OCI-LY3 (cell line): ENCODE measurements at regions not wholly inside any gene's neighbourhood (a gene's known extent, or its start where the extent isn't known, plus 50 kb on each side); places are given as distances from the start of the nearest gene placed in this dataset.

Source experiments
- EZH2phosphoT487 ChIP-seq: fragments of 200-600 bp; shearing (Covaris generic); IDR thresholded peaks from 2 replicates; pipeline ENCODE4 v1.6.1; 2018; ENCODE audit warnings: antibody characterized with exemption, mixed run types, low read depth
- TF ChIP-seq, protein P1 (sequence below): fragments of 200-600, 300-600 bp; sonication (generic); IDR thresholded peaks from 2 replicates; pipeline ENCODE4 v1.5.1; 2014; ENCODE audit warnings: antibody characterized with exemption, low read length, low read depth

DNA sequence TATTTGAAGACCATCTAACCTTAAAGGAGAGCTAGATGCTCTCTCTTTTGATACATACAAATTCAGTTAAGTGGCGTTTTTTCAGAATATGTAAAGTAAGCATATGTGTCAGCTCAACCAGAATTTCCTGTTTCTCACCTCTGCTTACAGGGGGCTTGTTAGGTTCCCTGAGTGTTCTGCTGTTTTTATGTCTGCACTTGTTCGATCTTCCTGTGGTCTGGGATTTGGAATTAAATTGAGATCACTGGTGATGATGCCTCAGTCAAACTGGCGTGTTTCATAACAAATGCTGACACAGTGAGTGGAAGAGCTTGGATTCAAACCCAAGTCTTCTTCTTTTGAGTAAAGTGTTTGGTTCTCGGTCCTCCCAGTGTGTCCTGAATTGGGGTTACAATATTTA is 348.3 kb upstream of the AKR1E2 start:
- TF ChIP-seq EZH2phosphoT487 = no peak
- TF ChIP-seq, protein P1, sequence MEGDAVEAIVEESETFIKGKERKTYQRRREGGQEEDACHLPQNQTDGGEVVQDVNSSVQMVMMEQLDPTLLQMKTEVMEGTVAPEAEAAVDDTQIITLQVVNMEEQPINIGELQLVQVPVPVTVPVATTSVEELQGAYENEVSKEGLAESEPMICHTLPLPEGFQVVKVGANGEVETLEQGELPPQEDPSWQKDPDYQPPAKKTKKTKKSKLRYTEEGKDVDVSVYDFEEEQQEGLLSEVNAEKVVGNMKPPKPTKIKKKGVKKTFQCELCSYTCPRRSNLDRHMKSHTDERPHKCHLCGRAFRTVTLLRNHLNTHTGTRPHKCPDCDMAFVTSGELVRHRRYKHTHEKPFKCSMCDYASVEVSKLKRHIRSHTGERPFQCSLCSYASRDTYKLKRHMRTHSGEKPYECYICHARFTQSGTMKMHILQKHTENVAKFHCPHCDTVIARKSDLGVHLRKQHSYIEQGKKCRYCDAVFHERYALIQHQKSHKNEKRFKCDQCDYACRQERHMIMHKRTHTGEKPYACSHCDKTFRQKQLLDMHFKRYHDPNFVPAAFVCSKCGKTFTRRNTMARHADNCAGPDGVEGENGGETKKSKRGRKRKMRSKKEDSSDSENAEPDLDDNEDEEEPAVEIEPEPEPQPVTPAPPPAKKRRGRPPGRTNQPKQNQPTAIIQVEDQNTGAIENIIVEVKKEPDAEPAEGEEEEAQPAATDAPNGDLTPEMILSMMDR = no peak
